Right cardiac atrium (tissue), 5 donors: ENCODE measurements at regions not wholly inside any gene's neighbourhood (a gene's known extent, or its start where the extent isn't known, plus 50 kb on each side); places are given as distances from the start of the nearest gene placed in this dataset.

Experiments
- ATAC-seq, 2 donors: fragments of 200-7000 bp; cut with Tn5 transposase; one replicate each; pipeline versions ENCODE4 v1.8.0 to v1.9.1; 2020; ENCODE audit warnings: moderate library complexity in 2 of 2, mild to moderate bottlenecking in 1 of 2
- DNase-seq, 3 donors: peaks; one replicate each; pipeline ENCODE4 v3.0.0-alpha.2; 2020
- H3K27ac ChIP-seq: one replicate; pipeline ENCODE4 v1.5.1; 2013; ENCODE audit warnings: mild to moderate bottlenecking, low read length, control low read depth, moderate library complexity
- H3K27me3 ChIP-seq: one replicate; pipeline ENCODE4 v1.6.1; 2013; ENCODE audit not compliant: control insufficient read depth, insufficient read depth
- H3K4me1 ChIP-seq: one replicate; pipeline ENCODE4 v1.6.1; 2013; ENCODE audit warnings: low read length; ENCODE audit not compliant: control insufficient read depth, insufficient read depth
- H3K4me3 ChIP-seq: one replicate; pipeline ENCODE4 v1.5.1; 2013; ENCODE audit warnings: low read length, control low read depth
- H3K9me3 ChIP-seq: one replicate; pipeline ENCODE4 v1.6.1; 2013; ENCODE audit warnings: low read length; ENCODE audit not compliant: control insufficient read depth
- WGBS: extraction: QIAGEN DNeasy Blood & Tissue Kit; methylation state at CpG from one replicate; pipeline ENCODE4 v1.1.7; 2013; 5-methylcytosine and 5-hydroxymethylcytosine counted together
- intact Hi-C, 4 donors: fragments of 100-400 bp; cut with DNase I; formaldehyde crosslinking; loops; one replicate each; pipeline versions ENCODE4 v1.11.0 to v1.14.0; 2022 to 2023
- donor health status: healthy with polysubstance abuse.
- donor health status: DM: no; HTN: yes; CAD: no.
- donor health status: DM: no; HTN: no; CAD: no.
- donor health status: DM: no; HTN: yes; CAD: no; lungs with severe emphysema.
- donor health status: DM: yes; HTN: yes; CAD: no.

DNA sequence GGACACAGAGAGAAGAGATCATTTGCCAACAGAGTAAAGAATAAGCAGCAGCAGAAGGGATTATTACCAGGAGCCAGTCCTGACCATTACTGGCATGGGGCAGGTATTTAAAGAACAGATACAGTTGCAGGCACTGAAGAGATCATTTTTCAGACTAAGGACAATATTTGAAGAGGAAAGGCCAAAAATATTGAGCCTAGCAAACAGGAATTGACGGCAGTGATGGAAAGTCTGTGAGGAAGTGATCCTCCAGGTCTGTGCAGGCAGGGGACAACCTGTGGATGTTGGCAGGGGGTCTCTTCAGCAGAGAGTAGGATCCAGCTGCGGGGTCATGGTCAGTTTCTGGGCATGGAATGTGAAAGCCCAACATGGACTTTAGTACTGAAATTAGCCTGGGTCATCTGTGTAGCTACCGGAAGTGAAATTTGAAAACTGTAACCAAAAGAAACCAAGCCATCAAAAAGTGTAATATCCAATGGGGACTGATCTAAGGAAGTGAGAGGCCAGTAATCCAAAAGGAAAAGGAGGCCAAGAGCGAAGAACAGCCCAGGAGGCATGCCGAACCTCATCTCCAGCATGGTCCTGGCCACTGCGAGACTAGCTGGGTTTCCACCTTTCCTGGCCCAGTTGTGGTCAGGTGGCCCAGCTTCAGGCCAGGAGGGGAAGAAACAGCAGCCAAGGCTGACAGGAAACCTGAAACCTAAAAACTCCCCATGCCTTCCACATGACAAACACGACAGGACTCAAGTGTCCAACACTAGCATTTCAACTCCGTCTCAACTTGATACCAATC, 115.1 kb upstream of the TNFAIP3 start:
- intact Hi-C loops, result no loop called here
- Histone ChIP-seq H3K4me3 (no peak overlapping the region), H3K27ac (no peak overlapping the region), H3K9me3 (no peaks in the 10 kb centered on the region), H3K4me1 (peaks cover 2% of the 10 kb centered on the region), H3K27me3 (no peaks in the 10 kb centered on the region)
- ATAC-seq (no peak), DNase-seq (no peak)
- WGBS, result 86% methylated on average over 8 of the region's 8 CpGs

GRCh38 chr6:137754366-137754765, 112.7 kb upstream of the TNFAIP3 start:
- Histone ChIP-seq H3K27me3 (no peaks in the 10 kb centered on the region), H3K4me3 (no peak overlapping the region), H3K9me3 (no peaks in the 10 kb centered on the region), H3K4me1 (no peaks in the 10 kb centered on the region), H3K27ac (no peak overlapping the region)
- DNase-seq (no peak), ATAC-seq (no peak)
- 79% methylated on average over 3 of the region's 3 CpGs for WGBS
- intact Hi-C loops, result no loop called here

GRCh38 chr6:137754866-137755265, 112.2 kb upstream of the TNFAIP3 start:
- Histone ChIP-seq H3K27me3 (no peaks in the 10 kb centered on the region), H3K4me1 (no peaks in the 10 kb centered on the region), H3K9me3 (no peaks in the 10 kb centered on the region), H3K27ac (no peak overlapping the region), H3K4me3 (no peak overlapping the region)
- DNase-seq, result no peak
- intact Hi-C loops, result no loop called here
- ATAC-seq, result no peak

GRCh38 chr6:137755284-137755683, 111.8 kb upstream of the TNFAIP3 start:
- Histone ChIP-seq H3K27ac (no peak overlapping the region), H3K4me1 (no peaks in the 10 kb centered on the region), H3K4me3 (no peak overlapping the region), H3K9me3 (no peaks in the 10 kb centered on the region), H3K27me3 (no peaks in the 10 kb centered on the region)
- 72% methylated on average over 2 of the region's 2 CpGs for WGBS
- ATAC-seq (no peak), DNase-seq (no peak)
- intact Hi-C loops, result no loop called here

- WGBS, result 99% methylated on average over 3 of the region's 3 CpGs
- Histone ChIP-seq H3K9me3 (no peaks in the 10 kb centered on the region), H3K4me3 (no peak overlapping the region), H3K4me1 (no peaks in the 10 kb centered on the region), H3K27me3 (no peaks in the 10 kb centered on the region), H3K27ac (no peak overlapping the region)
- DNase-seq (no peak), ATAC-seq (no peak)
- intact Hi-C loops, result no loop called here
Measured at GRCh38 chr6:137756788-137757187, 110.3 kb upstream of the TNFAIP3 start.

DNA sequence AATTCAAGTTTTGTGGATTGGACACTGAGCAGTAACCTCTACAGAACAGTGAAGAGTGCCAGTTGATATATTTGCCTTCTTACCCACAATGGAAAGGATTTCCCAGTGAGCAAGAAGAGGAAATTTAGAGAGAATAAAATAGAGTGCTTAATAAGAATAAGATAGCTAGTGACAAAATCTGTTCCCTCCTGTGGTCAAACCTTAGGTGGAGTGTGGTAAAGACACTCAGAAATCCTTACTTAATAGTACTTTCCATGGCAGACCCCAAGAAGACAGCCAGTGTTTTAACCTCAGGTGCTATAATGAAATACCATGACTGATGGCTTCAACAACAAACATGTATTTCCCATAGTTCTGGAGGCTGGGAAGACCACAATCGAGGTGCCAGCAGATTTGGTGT, 108.4 kb upstream of the TNFAIP3 start:
- no peak overlapping the region for H3K4me3 ChIP-seq
- DNase-seq, result no peak
- 100% methylated on average over 1 of the region's 1 CpG for WGBS
- no peaks in the 10 kb centered on the region for H3K9me3 ChIP-seq
- no peaks in the 10 kb centered on the region for H3K27me3 ChIP-seq
- ATAC-seq, result no peak
- no peaks in the 10 kb centered on the region for H3K4me1 ChIP-seq
- intact Hi-C loops, result no loop called here
- no peak overlapping the region for H3K27ac ChIP-seq

DNA sequence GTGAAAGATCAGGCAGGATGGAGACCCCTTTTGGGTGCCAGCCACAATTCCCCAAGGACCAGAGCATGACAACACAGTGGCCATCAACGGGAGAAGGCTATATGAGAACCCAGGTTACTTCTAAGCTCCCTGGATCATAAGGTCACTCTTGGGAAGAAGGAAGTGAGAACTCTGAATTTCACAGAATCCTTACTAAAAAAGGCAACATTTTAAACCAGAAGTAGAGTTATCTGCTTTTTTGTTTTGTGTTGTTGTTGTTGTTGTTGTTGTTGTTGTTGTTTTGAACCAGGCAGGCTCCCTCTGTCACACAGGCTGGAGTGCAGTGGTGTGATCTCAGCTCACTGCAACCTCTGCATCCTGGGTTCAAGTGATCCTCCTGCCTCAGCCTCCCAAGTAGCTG, 107.4 kb upstream of the TNFAIP3 start:
- WGBS, result 69% methylated on average over 1 of the region's 1 CpG
- ATAC-seq (no peak), DNase-seq (no peak)
- no peaks in the 10 kb centered on the region for H3K27me3 ChIP-seq
- no peak overlapping the region for H3K4me3 ChIP-seq
- no peaks in the 10 kb centered on the region for H3K4me1 ChIP-seq
- H3K27ac ChIP-seq, result no peak overlapping the region
- intact Hi-C loops, result no loop called here
- H3K9me3 ChIP-seq, result no peaks in the 10 kb centered on the region

GRCh38 chr6:137761072-137761471, 106.0 kb upstream of the TNFAIP3 start:
- Histone ChIP-seq H3K4me1 (no peaks in the 10 kb centered on the region), H3K9me3 (no peaks in the 10 kb centered on the region), H3K27ac (no peak overlapping the region), H3K4me3 (no peak overlapping the region), H3K27me3 (no peaks in the 10 kb centered on the region)
- ATAC-seq (no peak), DNase-seq (no peak)
- WGBS, result 57% methylated on average over 1 of the region's 1 CpG
- intact Hi-C loops, result no loop called here

DNA sequence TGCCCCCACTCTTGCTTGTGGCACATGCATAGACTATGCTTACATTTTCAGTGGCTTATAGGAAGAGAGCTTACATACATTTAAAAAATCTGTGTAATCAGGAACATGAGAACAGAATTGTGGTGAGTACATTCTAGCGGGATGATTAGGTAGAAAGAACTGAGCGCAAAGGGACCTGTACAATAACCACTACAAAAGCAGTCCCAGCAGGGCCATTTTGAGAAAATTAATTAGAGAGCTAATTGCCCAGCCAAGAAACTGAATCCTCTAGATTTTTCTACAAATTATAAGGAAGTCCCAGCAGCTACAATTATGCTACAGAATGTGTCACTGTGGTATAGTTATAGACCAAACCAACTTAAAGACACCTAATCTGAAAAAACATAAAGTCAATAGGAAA, 105.6 kb upstream of the TNFAIP3 start:
- no peak overlapping the region for H3K27ac ChIP-seq
- intact Hi-C loops, result no loop called here
- no peaks in the 10 kb centered on the region for H3K27me3 ChIP-seq
- no peak for DNase-seq
- WGBS, result 73% methylated on average over 2 of the region's 2 CpGs
- no peaks in the 10 kb centered on the region for H3K9me3 ChIP-seq
- H3K4me1 ChIP-seq, result no peaks in the 10 kb centered on the region
- no peak overlapping the region for H3K4me3 ChIP-seq
- ATAC-seq, result no peak

GRCh38 chr6:137762168-137763090, 104.6 kb upstream of the TNFAIP3 start:
- 95% methylated on average over 1 of the region's 1 CpG for WGBS
- ATAC-seq (no peak), DNase-seq (no peak)
- H3K27me3 ChIP-seq, result no peaks in the 10 kb centered on the region
- intact Hi-C loops, result no loop called here
- no peak overlapping the region for H3K27ac ChIP-seq
- H3K9me3 ChIP-seq, result no peaks in the 10 kb centered on the region
- H3K4me1 ChIP-seq, result no peaks in the 10 kb centered on the region
- no peak overlapping the region for H3K4me3 ChIP-seq

- Histone ChIP-seq H3K4me3 (no peak overlapping the region), H3K27me3 (no peaks in the 10 kb centered on the region), H3K27ac (no peak overlapping the region), H3K9me3 (no peaks in the 10 kb centered on the region), H3K4me1 (no peaks in the 10 kb centered on the region)
- 97% methylated on average over 1 of the region's 1 CpG for WGBS
- DNase-seq (no peak), ATAC-seq (no peak)
- intact Hi-C loops, result no loop called here
Measured at GRCh38 chr6:137763436-137763835, 103.6 kb upstream of the TNFAIP3 start.
